ENCODE measurements at regions not wholly inside any gene's neighbourhood (a gene's known extent, or its start where the extent isn't known, plus 50 kb on each side); places are given as distances from the start of the nearest gene placed in this dataset.
A peak's percentile ranks its signal among the peaks of the same experiment; 100 is the strongest.

GRCh38 chr16:13426736-13427135 is 493.2 kb upstream of the ERCC4 start:
- 93 to 95% (median 95%) methylated on average over 4 of the region's 4 CpGs for WGBS, 3 donors
- FAIRE-seq, result no peak
- Histone ChIP-seq H3K27ac (ENCODE audit: low read depth in 1 of 3, low read length in 2 of 3) (no peak overlapping the region), H3K4me1 (ENCODE audit: control insufficient read depth in 3 of 3, insufficient read depth in 2 of 3, low read depth in 1 of 3, low read length in 2 of 3) (no peaks in the 10 kb centered on the region), H3K4me3 (ENCODE audit: low read depth in 1 of 3, low read length in 3 of 3) (no peak overlapping the region), H3K27me3 (ENCODE audit: control insufficient read depth in 3 of 3, insufficient read depth in 3 of 3, low read length in 3 of 3) (no peaks in the 10 kb centered on the region), H3K9me3 (ENCODE audit: control insufficient read depth in 2 of 2, insufficient read depth in 1 of 2, low read depth in 1 of 2, low read length in 1 of 2) (no peaks in the 10 kb centered on the region), H3K36me3 (ENCODE audit: control insufficient read depth in 3 of 3, insufficient read depth in 2 of 3, low read depth in 1 of 3, low read length in 3 of 3) (no peaks in the 10 kb centered on the region)
- no peak for DNase-seq

- Histone ChIP-seq H3K27me3 (ENCODE audit: control insufficient read depth in 3 of 3, insufficient read depth in 3 of 3, low read length in 3 of 3) (no peaks in the 10 kb centered on the region), H3K9me3 (ENCODE audit: control insufficient read depth in 2 of 2, insufficient read depth in 1 of 2, low read depth in 1 of 2, low read length in 1 of 2) (no peaks in the 10 kb centered on the region), H3K4me1 (ENCODE audit: control insufficient read depth in 3 of 3, insufficient read depth in 2 of 3, low read depth in 1 of 3, low read length in 2 of 3) (no peaks in the 10 kb centered on the region), H3K27ac (ENCODE audit: low read depth in 1 of 3, low read length in 2 of 3) (no peak overlapping the region), H3K4me3 (ENCODE audit: low read depth in 1 of 3, low read length in 3 of 3) (no peak overlapping the region), H3K36me3 (ENCODE audit: control insufficient read depth in 3 of 3, insufficient read depth in 2 of 3, low read depth in 1 of 3, low read length in 3 of 3) (no peaks in the 10 kb centered on the region)
- no peak for FAIRE-seq
- WGBS, 3 donors, result 63 to 75% (median 67%) methylated on average over 3 of the region's 3 CpGs
- no peak for DNase-seq
Observed at GRCh38 chr16:13427943-13428342, 492.0 kb upstream of the ERCC4 start.

- WGBS, 3 donors, result 60 to 82% (median 79%) methylated on average over 1 of the region's 1 CpG
- Histone ChIP-seq H3K36me3 (ENCODE audit: control insufficient read depth in 3 of 3, insufficient read depth in 2 of 3, low read depth in 1 of 3, low read length in 3 of 3) (no peaks in the 10 kb centered on the region), H3K27ac (ENCODE audit: low read depth in 1 of 3, low read length in 2 of 3) (no peak overlapping the region), H3K4me1 (ENCODE audit: control insufficient read depth in 3 of 3, insufficient read depth in 2 of 3, low read depth in 1 of 3, low read length in 2 of 3) (no peaks in the 10 kb centered on the region), H3K9me3 (ENCODE audit: control insufficient read depth in 2 of 2, insufficient read depth in 1 of 2, low read depth in 1 of 2, low read length in 1 of 2) (no peaks in the 10 kb centered on the region), H3K27me3 (ENCODE audit: control insufficient read depth in 3 of 3, insufficient read depth in 3 of 3, low read length in 3 of 3) (no peaks in the 10 kb centered on the region), H3K4me3 (ENCODE audit: low read depth in 1 of 3, low read length in 3 of 3) (no peak overlapping the region)
- no peak for FAIRE-seq
- DNase-seq, result no peak
Observed at GRCh38 chr16:13429416-13429815, 490.5 kb upstream of the ERCC4 start.

GRCh38 chr16:13435415-13435814 is 484.5 kb upstream of the ERCC4 start:
- peaks cover 0 to 21% (median 0%) of the 10 kb centered on the region in 3 donors for H3K4me1 ChIP-seq (ENCODE audit: control insufficient read depth in 3 of 3, insufficient read depth in 2 of 3, low read depth in 1 of 3, low read length in 2 of 3)
- WGBS, 3 donors, result 43 to 75% (median 69%) methylated on average over 1 of the region's 1 CpG
- H3K27ac ChIP-seq (ENCODE audit: low read depth in 1 of 3, low read length in 2 of 3), result no peak overlapping the region
- FAIRE-seq, result no peak
- no peak overlapping the region for H3K4me3 ChIP-seq (ENCODE audit: low read depth in 1 of 3, low read length in 3 of 3)
- H3K27me3 ChIP-seq (ENCODE audit: control insufficient read depth in 3 of 3, insufficient read depth in 3 of 3, low read length in 3 of 3), result no peaks in the 10 kb centered on the region
- no peak for DNase-seq
- no peaks in the 10 kb centered on the region for H3K36me3 ChIP-seq (ENCODE audit: control insufficient read depth in 3 of 3, insufficient read depth in 2 of 3, low read depth in 1 of 3, low read length in 3 of 3)
- H3K9me3 ChIP-seq (ENCODE audit: control insufficient read depth in 2 of 2, insufficient read depth in 1 of 2, low read depth in 1 of 2, low read length in 1 of 2), result no peaks in the 10 kb centered on the region

GRCh38 chr16:13435873-13436474 is 484.0 kb upstream of the ERCC4 start:
- Histone ChIP-seq H3K4me3 (ENCODE audit: low read depth in 1 of 3, low read length in 3 of 3) (no peak overlapping the region), H3K27me3 (ENCODE audit: control insufficient read depth in 3 of 3, insufficient read depth in 3 of 3, low read length in 3 of 3) (no peaks in the 10 kb centered on the region), H3K36me3 (ENCODE audit: control insufficient read depth in 3 of 3, insufficient read depth in 2 of 3, low read depth in 1 of 3, low read length in 3 of 3) (no peaks in the 10 kb centered on the region), H3K9me3 (ENCODE audit: control insufficient read depth in 2 of 2, insufficient read depth in 1 of 2, low read depth in 1 of 2, low read length in 1 of 2) (no peaks in the 10 kb centered on the region), H3K27ac (ENCODE audit: low read depth in 1 of 3, low read length in 2 of 3) (peak overlapping the region in 1 of 3 donors; percentile 63), H3K4me1 (ENCODE audit: control insufficient read depth in 3 of 3, insufficient read depth in 2 of 3, low read depth in 1 of 3, low read length in 2 of 3) (peaks cover 0 to 21% (median 0%) of the 10 kb centered on the region in 3 donors)
- DNase-seq, result no peak
- WGBS, 3 donors, result 68 to 85% (median 79%) methylated on average over 3 of the region's 3 CpGs
- FAIRE-seq, result no peak

- Histone ChIP-seq H3K4me1 (ENCODE audit: control insufficient read depth in 3 of 3, insufficient read depth in 2 of 3, low read depth in 1 of 3, low read length in 2 of 3) (peaks cover 0 to 21% (median 0%) of the 10 kb centered on the region in 3 donors), H3K9me3 (ENCODE audit: control insufficient read depth in 2 of 2, insufficient read depth in 1 of 2, low read depth in 1 of 2, low read length in 1 of 2) (no peaks in the 10 kb centered on the region), H3K36me3 (ENCODE audit: control insufficient read depth in 3 of 3, insufficient read depth in 2 of 3, low read depth in 1 of 3, low read length in 3 of 3) (no peaks in the 10 kb centered on the region), H3K27me3 (ENCODE audit: control insufficient read depth in 3 of 3, insufficient read depth in 3 of 3, low read length in 3 of 3) (no peaks in the 10 kb centered on the region), H3K4me3 (ENCODE audit: low read depth in 1 of 3, low read length in 3 of 3) (no peak overlapping the region), H3K27ac (ENCODE audit: low read depth in 1 of 3, low read length in 2 of 3) (peak overlapping the region in 1 of 3 donors; percentile 70)
- 21 to 56% (median 32%) methylated on average over 8 of the region's 8 CpGs for WGBS, 3 donors
- DNase-seq, result peak in 1 of 2 donors; percentile 85
- FAIRE-seq, result no peak
Observed at GRCh38 chr16:13436641-13437412, 483.1 kb upstream of the ERCC4 start.

GRCh38 chr16:13437413-13437795 is 482.6 kb upstream of the ERCC4 start:
- FAIRE-seq, result no peak

GRCh38 chr16:13438064-13438463 is 481.9 kb upstream of the ERCC4 start:
- no peak for FAIRE-seq
- peak overlapping the region in 1 of 3 donors; percentile 70 for H3K27ac ChIP-seq (ENCODE audit: low read depth in 1 of 3, low read length in 2 of 3)
- 62 to 68% (median 66%) methylated on average over 6 of the region's 6 CpGs for WGBS, 3 donors
- H3K4me3 ChIP-seq (ENCODE audit: low read depth in 1 of 3, low read length in 3 of 3), result no peak overlapping the region
- no peaks in the 10 kb centered on the region for H3K9me3 ChIP-seq (ENCODE audit: control insufficient read depth in 2 of 2, insufficient read depth in 1 of 2, low read depth in 1 of 2, low read length in 1 of 2)
- H3K27me3 ChIP-seq (ENCODE audit: control insufficient read depth in 3 of 3, insufficient read depth in 3 of 3, low read length in 3 of 3), result no peaks in the 10 kb centered on the region
- DNase-seq, result no peak
- peaks cover 0 to 21% (median 0%) of the 10 kb centered on the region in 3 donors for H3K4me1 ChIP-seq (ENCODE audit: control insufficient read depth in 3 of 3, insufficient read depth in 2 of 3, low read depth in 1 of 3, low read length in 2 of 3)
- H3K36me3 ChIP-seq (ENCODE audit: control insufficient read depth in 3 of 3, insufficient read depth in 2 of 3, low read depth in 1 of 3, low read length in 3 of 3), result no peaks in the 10 kb centered on the region

More at GRCh38 chr16:13437413-13437795, 482.6 kb upstream of the ERCC4 start:
- peak overlapping the region in 1 of 3 donors; percentile 70 for H3K27ac ChIP-seq (ENCODE audit: low read depth in 1 of 3, low read length in 2 of 3)
- no peak overlapping the region for H3K4me3 ChIP-seq (ENCODE audit: low read depth in 1 of 3, low read length in 3 of 3)
- peak in 1 of 2 donors; percentile 55 for DNase-seq
- H3K9me3 ChIP-seq (ENCODE audit: control insufficient read depth in 2 of 2, insufficient read depth in 1 of 2, low read depth in 1 of 2, low read length in 1 of 2), result no peaks in the 10 kb centered on the region
- WGBS, 3 donors, result 39 to 57% (median 50%) methylated on average over 5 of the region's 5 CpGs
- no peaks in the 10 kb centered on the region for H3K36me3 ChIP-seq (ENCODE audit: control insufficient read depth in 3 of 3, insufficient read depth in 2 of 3, low read depth in 1 of 3, low read length in 3 of 3)
- no peaks in the 10 kb centered on the region for H3K27me3 ChIP-seq (ENCODE audit: control insufficient read depth in 3 of 3, insufficient read depth in 3 of 3, low read length in 3 of 3)
- H3K4me1 ChIP-seq (ENCODE audit: control insufficient read depth in 3 of 3, insufficient read depth in 2 of 3, low read depth in 1 of 3, low read length in 2 of 3), result peaks cover 0 to 21% (median 0%) of the 10 kb centered on the region in 3 donors

Data from small intestine (tissue), 7 donors.